ENCODE measurements at regions not wholly inside any gene's neighbourhood (a gene's known extent, or its start where the extent isn't known, plus 50 kb on each side); places are given as distances from the start of the nearest gene placed in this dataset.

DNA sequence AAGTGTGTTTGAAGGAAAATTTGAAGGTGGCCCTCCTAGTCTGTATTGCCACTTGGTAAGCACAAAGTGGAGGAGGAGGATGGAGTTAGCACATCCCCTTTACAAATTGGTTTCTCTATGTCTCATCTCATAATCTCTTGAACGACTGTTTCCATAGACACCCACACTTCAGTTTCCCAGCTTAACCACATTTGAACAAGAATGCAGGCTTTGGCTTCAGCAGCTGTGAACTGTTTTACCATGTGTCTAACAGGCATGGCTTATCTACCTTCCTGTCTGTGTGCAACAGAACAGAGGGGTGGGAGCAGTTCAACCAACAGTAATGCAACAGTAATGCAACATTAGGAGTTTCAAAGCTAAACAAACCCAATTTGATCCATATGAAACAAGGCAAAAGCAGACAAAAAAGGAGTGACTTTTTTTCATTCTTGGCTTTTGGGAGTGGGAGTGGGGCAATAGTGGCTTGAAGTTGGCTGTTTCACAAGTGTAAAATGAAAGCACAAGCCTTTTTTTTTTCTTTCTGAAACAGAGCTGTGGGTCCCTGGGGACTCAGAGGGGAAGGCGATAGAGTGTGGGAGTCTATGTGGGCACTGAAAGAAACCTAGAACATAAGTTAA is 108.0 kb downstream of the ITM2A start:
- ATAC-seq (no peak), DNase-seq (ENCODE audit: low spot score) (no peak)
- Histone ChIP-seq H3K4me3 (no peak overlapping the region), H3F3A (replicated peaks; ENCODE audit: low read depth) (no peaks in the 10 kb centered on the region), H3K9me2 (ENCODE audit: insufficient read depth) (no peaks in the 10 kb centered on the region), H3K79me2 (replicated peaks; ENCODE audit: insufficient read depth) (no peaks in the 10 kb centered on the region), H3K27ac (ENCODE audit: low read depth) (no peak overlapping the region), H2AFZ (no peak overlapping the region; the same call in 1 of the 2 replicates), H3K36me3 (ENCODE audit: insufficient read depth) (no peaks in the 10 kb centered on the region), H3K27me3 (ENCODE audit: insufficient read depth) (no peaks in the 10 kb centered on the region), H3K4me2 (no peak overlapping the region), H3K4me1 (ENCODE audit: insufficient read depth) (no peaks in the 10 kb centered on the region), H4K20me1 (replicated peaks; ENCODE audit: insufficient read depth) (no peaks in the 10 kb centered on the region)
- TF ChIP-seq POLR2AphosphoS5 (IDR thresholded peaks at IDR 0.05; ENCODE audit: low read depth), result no peak
- TF ChIP-seq CREB1 (CRISPR knock-in tag; IDR thresholded peaks at IDR 0.05; ENCODE audit: low read depth), result no peak
- TF ChIP-seq STAT1 (IDR thresholded peaks at IDR 0.05; ENCODE audit: unreplicated experiment), result no peak
- TF ChIP-seq ZNF114 (CRISPR knock-in tag; IDR thresholded peaks at IDR 0.05), result no peak
- TF ChIP-seq NANOG (IDR thresholded peaks at IDR 0.05; ENCODE audit: borderline replicate concordance), result no peak
- TF ChIP-seq ZNF331 (CRISPR knock-in tag; IDR thresholded peaks at IDR 0.05; ENCODE audit: low read depth), result no peak
- TF ChIP-seq, protein P1, sequence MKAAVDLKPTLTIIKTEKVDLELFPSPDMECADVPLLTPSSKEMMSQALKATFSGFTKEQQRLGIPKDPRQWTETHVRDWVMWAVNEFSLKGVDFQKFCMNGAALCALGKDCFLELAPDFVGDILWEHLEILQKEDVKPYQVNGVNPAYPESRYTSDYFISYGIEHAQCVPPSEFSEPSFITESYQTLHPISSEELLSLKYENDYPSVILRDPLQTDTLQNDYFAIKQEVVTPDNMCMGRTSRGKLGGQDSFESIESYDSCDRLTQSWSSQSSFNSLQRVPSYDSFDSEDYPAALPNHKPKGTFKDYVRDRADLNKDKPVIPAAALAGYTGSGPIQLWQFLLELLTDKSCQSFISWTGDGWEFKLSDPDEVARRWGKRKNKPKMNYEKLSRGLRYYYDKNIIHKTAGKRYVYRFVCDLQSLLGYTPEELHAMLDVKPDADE (IDR thresholded peaks at IDR 0.05), result no peak
- TF ChIP-seq, protein P2, sequence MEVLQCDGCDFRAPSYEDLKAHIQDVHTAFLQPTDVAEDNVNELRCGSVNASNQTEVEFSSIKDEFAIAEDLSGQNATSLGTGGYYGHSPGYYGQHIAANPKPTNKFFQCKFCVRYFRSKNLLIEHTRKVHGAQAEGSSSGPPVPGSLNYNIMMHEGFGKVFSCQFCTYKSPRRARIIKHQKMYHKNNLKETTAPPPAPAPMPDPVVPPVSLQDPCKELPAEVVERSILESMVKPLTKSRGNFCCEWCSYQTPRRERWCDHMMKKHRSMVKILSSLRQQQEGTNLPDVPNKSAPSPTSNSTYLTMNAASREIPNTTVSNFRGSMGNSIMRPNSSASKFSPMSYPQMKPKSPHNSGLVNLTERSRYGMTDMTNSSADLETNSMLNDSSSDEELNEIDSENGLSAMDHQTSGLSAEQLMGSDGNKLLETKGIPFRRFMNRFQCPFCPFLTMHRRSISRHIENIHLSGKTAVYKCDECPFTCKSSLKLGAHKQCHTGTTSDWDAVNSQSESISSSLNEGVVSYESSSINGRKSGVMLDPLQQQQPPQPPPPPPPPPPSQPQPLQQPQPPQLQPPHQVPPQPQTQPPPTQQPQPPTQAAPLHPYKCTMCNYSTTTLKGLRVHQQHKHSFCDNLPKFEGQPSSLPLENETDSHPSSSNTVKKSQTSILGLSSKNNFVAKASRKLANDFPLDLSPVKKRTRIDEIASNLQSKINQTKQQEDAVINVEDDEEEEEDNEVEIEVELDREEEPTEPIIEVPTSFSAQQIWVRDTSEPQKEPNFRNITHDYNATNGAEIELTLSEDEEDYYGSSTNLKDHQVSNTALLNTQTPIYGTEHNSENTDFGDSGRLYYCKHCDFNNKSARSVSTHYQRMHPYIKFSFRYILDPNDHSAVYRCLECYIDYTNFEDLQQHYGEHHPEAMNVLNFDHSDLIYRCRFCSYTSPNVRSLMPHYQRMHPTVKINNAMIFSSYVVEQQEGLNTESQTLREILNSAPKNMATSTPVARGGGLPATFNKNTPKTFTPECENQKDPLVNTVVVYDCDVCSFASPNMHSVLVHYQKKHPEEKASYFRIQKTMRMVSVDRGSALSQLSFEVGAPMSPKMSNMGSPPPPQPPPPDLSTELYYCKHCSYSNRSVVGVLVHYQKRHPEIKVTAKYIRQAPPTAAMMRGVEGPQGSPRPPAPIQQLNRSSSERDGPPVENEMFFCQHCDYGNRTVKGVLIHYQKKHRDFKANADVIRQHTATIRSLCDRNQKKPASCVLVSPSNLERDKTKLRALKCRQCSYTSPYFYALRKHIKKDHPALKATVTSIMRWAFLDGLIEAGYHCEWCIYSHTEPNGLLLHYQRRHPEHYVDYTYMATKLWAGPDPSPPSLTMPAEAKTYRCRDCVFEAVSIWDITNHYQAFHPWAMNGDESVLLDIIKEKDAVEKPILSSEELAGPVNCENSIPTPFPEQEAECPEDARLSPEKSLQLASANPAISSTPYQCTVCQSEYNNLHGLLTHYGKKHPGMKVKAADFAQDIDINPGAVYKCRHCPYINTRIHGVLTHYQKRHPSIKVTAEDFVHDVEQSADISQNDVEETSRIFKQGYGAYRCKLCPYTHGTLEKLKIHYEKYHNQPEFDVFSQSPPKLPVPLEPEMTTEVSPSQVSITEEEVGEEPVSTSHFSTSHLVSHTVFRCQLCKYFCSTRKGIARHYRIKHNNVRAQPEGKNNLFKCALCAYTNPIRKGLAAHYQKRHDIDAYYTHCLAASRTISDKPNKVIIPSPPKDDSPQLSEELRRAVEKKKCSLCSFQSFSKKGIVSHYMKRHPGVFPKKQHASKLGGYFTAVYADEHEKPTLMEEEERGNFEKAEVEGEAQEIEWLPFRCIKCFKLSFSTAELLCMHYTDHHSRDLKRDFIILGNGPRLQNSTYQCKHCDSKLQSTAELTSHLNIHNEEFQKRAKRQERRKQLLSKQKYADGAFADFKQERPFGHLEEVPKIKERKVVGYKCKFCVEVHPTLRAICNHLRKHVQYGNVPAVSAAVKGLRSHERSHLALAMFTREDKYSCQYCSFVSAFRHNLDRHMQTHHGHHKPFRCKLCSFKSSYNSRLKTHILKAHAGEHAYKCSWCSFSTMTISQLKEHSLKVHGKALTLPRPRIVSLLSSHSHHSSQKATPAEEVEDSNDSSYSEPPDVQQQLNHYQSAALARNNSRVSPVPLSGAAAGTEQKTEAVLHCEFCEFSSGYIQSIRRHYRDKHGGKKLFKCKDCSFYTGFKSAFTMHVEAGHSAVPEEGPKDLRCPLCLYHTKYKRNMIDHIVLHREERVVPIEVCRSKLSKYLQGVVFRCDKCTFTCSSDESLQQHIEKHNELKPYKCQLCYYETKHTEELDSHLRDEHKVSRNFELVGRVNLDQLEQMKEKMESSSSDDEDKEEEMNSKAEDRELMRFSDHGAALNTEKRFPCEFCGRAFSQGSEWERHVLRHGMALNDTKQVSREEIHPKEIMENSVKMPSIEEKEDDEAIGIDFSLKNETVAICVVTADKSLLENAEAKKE (CRISPR knock-in tag; IDR thresholded peaks at IDR 0.05), result no peak
- no peak for TF ChIP-seq EZH2 (IDR thresholded peaks at IDR 0.05; ENCODE audit: low read depth, unreplicated experiment)
- TF ChIP-seq EZH2phosphoT487 (IDR thresholded peaks at IDR 0.05; ENCODE audit: unreplicated experiment), result no peak
- TF ChIP-seq, protein P3, sequence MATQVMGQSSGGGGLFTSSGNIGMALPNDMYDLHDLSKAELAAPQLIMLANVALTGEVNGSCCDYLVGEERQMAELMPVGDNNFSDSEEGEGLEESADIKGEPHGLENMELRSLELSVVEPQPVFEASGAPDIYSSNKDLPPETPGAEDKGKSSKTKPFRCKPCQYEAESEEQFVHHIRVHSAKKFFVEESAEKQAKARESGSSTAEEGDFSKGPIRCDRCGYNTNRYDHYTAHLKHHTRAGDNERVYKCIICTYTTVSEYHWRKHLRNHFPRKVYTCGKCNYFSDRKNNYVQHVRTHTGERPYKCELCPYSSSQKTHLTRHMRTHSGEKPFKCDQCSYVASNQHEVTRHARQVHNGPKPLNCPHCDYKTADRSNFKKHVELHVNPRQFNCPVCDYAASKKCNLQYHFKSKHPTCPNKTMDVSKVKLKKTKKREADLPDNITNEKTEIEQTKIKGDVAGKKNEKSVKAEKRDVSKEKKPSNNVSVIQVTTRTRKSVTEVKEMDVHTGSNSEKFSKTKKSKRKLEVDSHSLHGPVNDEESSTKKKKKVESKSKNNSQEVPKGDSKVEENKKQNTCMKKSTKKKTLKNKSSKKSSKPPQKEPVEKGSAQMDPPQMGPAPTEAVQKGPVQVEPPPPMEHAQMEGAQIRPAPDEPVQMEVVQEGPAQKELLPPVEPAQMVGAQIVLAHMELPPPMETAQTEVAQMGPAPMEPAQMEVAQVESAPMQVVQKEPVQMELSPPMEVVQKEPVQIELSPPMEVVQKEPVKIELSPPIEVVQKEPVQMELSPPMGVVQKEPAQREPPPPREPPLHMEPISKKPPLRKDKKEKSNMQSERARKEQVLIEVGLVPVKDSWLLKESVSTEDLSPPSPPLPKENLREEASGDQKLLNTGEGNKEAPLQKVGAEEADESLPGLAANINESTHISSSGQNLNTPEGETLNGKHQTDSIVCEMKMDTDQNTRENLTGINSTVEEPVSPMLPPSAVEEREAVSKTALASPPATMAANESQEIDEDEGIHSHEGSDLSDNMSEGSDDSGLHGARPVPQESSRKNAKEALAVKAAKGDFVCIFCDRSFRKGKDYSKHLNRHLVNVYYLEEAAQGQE (IDR thresholded peaks at IDR 0.05; ENCODE audit: unreplicated experiment), result no peak
- no peak for TF ChIP-seq JUNB (IDR thresholded peaks at IDR 0.05; ENCODE audit: unreplicated experiment)
- TF ChIP-seq, protein P4, sequence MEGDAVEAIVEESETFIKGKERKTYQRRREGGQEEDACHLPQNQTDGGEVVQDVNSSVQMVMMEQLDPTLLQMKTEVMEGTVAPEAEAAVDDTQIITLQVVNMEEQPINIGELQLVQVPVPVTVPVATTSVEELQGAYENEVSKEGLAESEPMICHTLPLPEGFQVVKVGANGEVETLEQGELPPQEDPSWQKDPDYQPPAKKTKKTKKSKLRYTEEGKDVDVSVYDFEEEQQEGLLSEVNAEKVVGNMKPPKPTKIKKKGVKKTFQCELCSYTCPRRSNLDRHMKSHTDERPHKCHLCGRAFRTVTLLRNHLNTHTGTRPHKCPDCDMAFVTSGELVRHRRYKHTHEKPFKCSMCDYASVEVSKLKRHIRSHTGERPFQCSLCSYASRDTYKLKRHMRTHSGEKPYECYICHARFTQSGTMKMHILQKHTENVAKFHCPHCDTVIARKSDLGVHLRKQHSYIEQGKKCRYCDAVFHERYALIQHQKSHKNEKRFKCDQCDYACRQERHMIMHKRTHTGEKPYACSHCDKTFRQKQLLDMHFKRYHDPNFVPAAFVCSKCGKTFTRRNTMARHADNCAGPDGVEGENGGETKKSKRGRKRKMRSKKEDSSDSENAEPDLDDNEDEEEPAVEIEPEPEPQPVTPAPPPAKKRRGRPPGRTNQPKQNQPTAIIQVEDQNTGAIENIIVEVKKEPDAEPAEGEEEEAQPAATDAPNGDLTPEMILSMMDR (conservative IDR thresholded peaks at IDR 0.05; ENCODE audit: low read depth in 2 of 2), result no peak
- Mint-ChIP-seq H3K27me3 (ENCODE audit: insufficient read depth, low read depth, poor library complexity) (peaks cover 2% of the 10 kb centered on the region), H3K4me1 (no peaks in the 10 kb centered on the region), H3K9me3 (no peaks in the 10 kb centered on the region), H3K27ac (no peak overlapping the region), H3K36me3 (ENCODE audit: low read depth) (no peaks in the 10 kb centered on the region), H3K4me3 (no peak overlapping the region)
